DMS153 treated with DMSO at 0.1 percent for 48 hours (cell line): ENCODE measurements at regions not wholly inside any gene's neighbourhood (a gene's known extent, or its start where the extent isn't known, plus 50 kb on each side); places are given as distances from the start of the nearest gene placed in this dataset.

Experiments used
- DNase-seq: peaks from one replicate; lab custom pipeline; 2025; ENCODE audit not compliant: unreplicated experiment; lab: John Stamatoyannopoulos, UW

- DNase-seq: no peak
Measured at GRCh38 chr3:459311-459670, 262.7 kb downstream of the CHL1 start.

DNA sequence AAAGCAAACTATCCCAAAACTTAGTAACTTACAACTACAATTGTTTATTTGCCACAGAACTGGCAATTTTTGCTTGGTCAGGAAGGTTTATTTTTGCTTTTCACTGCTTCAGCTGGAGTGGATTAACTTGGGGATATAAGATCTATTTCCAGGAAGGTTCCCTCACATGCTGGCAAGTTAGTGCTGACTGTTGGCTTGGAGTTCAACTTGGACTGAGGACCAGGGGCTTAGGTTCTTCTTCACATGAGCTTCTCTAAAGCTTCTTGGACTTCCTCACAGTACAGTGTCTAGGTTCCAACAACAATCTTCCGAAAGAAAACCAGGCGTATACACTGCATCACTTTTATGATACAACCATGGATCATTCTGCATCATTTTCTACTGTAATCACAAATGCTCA, 264.4 kb downstream of the CHL1 start:
- no peak for DNase-seq

GRCh38 chr3:462851-463250, 266.3 kb downstream of the CHL1 start:
- DNase-seq: no peak

DNA sequence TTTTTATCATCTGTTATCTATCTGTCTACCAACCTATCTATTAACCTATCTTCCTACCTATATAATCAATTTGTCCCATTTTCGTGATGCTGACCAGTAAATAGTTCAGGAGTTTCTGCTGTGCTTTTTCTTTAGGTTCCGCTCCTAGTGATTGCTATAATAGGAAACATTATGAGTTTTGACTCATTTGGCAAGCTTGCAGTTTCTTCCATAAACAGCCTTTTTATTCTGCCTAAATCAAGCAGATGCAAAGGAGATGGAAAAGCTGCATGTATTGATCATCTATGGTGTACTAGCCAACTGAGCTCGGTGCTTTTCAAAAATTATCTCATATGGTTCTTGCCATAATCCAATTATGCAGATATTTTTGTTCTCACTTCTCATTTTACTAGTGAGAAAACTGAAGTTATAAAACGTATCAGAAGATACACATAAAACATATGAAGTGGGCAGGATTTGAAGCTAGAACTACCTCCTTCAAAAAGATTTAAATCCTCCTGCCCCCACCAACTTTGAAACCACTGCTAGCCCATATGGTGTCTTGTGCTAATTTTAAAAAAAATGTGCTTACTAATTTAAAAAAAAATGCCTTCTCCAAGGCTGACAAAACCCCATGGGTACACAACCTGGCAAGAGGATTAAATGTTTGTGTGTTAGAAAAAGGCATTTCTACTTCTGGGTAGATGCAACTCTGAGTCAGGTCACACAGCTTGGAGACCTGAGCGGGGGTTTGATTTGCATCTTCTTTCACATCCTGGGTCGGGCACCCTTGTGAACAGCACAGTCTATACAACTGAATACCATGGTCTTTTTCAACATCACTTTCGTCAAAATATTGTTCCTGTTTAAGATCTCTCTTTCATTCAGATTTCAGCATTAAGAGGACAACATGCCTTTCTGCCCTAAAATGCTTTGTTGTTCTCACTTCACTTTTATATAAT, 267.0 kb downstream of the CHL1 start:
- DNase-seq: no peak

GRCh38 chr3:464255-464654, 267.7 kb downstream of the CHL1 start:
- no peak for DNase-seq

- DNase-seq: no peak
Measured at GRCh38 chr3:468172-468571, 271.6 kb downstream of the CHL1 start.

DNA sequence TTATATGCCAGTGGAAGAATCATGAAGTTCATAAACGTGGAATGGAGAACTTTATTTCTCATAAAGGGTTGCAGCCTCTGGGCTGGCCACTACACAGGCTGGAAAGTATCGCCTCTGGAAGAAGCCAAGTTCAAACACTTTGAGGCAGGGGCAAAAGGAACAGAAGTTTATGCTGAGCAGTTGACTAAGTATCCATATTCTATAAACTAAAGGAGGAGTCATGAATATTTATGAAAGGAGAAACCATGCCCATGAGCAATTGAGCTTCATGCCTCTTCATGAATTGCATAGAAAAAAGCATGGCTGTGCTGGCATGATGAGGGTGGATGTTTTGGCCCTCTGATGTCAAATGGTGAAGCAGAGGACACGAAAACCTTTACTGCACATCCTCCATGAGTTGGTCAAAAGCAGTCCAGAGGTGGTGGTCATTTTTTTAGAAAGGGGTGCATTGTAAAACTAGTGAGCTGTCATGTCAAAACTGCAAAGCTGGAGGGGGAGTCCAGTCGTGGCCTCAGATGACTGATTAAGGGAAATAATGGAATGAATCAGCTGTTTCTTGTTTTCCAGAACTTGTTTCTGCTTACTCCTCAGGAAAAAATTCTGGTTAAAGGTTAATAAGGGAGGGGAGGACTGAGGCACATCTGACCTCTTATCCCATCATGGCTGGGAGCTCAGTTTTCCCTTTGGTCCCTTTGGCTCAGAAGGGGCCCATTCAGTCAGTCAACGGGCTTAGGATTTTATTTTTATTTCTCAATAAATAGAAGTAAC, 276.7 kb downstream of the CHL1 start:
- no peak for DNase-seq

DNA sequence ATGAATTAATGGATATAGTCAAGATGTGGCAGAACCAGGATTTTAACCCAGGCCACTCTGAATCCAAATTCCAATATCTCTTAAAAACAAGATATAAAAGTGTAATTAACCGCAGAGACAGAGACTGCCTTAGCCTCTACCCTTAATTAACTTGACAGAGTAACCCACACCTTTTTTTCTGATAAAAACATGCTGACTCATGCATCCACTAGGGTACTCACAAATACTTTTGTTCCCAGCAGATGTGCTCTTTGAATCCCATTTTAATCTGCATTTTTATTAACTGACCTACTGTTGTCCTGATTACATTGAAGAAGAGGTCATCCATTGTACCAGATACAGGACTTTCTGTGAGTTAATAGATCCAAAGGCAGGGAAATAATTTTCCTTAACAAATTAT, 278.3 kb downstream of the CHL1 start:
- DNase-seq: no peak

DNA sequence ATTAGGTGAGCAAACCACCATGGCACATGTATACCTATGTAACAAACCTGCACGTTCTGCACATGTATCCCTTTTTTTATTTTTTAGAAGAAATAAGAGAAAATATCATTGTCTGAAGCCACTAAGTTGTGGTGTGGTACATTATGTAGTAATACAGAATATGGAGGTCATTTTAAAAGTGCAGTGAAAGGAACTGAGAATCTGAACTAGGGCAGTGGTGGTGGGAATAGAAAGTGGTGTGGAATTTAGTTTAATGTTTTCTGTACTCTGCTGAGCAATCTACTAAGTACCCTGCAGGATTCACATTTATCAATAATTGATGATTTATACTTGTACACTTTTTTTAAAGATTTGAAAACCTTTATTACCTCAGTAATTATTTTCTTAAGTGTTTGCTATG, 283.5 kb downstream of the CHL1 start:
- DNase-seq: no peak

- no peak for DNase-seq
Measured at GRCh38 chr3:481111-481510, 284.5 kb downstream of the CHL1 start.

DNA sequence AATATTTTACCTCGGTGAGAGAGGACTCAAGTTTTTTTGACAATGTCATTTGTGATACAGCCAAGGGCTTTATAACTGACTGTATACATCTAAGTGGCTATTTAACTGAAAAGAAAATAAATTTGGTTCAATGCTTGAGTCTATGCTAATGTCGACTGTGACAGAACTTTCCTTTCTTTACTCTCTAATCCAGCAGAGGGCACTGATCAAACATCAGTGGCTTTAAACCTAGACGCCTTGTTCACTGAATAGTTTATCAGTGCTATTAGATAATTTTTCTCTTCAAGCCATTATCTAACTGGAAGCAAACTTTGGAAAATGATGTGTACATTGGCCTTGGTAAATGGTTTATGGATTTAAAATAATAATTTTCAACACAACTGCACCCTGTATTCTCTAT, 285.1 kb downstream of the CHL1 start:
- DNase-seq: no peak

- no peak for DNase-seq
Measured at GRCh38 chr3:482479-482878, 285.9 kb downstream of the CHL1 start.

GRCh38 chr3:484341-484740, 287.8 kb downstream of the CHL1 start:
- no peak for DNase-seq

- no peak for DNase-seq
Measured at GRCh38 chr3:487614-488013, 291.1 kb downstream of the CHL1 start.

- DNase-seq: no peak
Measured at GRCh38 chr3:492586-493316, 296.2 kb downstream of the CHL1 start.

DNA sequence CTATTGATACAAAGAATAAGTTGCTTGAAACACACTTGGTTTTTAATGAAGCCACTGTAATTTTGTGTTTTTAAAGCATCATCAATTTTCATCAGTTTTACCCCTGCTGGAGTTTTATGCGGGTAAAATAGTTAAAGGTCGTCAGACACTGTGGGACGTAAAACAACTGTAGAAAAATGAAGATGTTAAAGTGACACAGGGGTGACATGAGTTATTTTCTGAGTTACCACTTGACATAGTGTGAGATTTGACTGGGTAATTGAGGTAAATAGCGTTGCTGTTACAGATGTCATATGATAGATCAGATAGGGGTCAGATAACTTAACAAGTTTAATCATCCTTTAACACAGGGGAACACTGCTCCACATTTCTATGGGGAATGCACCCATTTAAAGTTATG, 297.6 kb downstream of the CHL1 start:
- DNase-seq: no peak

GRCh38 chr3:498487-498886, 301.9 kb downstream of the CHL1 start:
- DNase-seq: no peak

- DNase-seq: no peak
Measured at GRCh38 chr3:499001-499761, 302.6 kb downstream of the CHL1 start.

DNA sequence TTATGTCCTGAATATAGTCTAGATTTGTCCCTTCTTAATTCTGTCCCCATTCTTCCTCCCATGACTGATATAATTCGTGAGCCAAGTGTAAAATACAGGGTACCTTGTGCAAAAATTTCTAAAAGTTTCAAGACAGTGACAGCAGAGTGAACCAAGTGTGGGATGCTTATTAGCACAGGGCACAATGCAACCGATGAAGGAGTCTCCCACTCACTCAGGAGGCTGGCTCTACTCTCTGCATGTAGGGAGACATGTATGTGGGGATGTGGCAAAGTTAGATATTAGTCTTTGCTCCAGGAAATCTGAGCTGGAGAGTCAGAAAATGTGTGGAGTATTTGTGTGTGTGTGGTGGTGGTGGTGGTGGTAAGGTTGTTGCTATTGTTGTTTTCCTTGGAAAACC, 305.9 kb downstream of the CHL1 start:
- DNase-seq: no peak

DNA sequence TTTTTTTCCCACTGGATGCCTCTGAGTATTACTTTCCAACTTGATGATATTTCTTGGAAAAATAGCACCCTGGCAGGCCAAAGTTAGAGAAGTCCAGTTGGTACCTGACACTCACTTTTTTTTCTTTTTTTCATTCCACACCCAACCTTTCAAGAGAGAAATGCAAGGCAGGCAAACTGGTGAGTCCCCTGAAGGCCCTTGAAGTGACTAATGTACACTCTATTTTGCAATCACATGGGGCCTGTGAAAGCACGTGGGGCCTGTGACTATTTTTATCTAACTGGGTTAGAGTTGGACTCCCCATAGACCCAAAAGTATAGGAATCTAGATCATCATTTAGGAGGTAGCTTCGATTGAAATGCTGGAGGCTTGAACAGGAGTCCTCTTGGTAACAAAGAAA, 316.7 kb downstream of the CHL1 start:
- no peak for DNase-seq

DNA sequence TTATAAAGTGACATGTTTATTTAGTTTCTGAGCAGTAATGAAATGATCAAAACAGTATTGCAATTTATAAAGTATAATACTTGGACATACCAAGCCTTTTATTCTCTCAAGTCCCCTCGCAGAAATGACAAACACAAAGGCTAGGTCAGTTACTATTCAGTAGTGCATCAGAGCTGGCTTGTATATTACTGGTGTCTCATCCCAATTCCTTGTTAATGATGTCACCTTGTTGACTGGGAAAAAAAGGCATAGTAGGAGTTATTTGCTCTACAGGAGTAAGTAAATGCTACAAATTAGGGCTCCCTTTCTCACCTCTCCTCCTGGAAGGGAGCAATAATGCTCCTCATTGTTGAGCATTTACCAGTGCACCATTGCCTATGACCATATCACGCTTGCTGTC, 317.6 kb downstream of the CHL1 start:
- no peak for DNase-seq
